Adipocyte (in vitro differentiated cells): ENCODE measurements at regions not wholly inside any gene's neighbourhood (a gene's known extent, or its start where the extent isn't known, plus 50 kb on each side); places are given as distances from the start of the nearest gene placed in this dataset.
"Not testable (repeated sequence)": the region's sequence is repeated elsewhere in the genome, so short reads cannot be mapped to it uniquely, and the experiment has no call there.

Source experiments
- DNase-seq: peaks from one replicate; pipeline ENCODE4 v3.0.0-alpha.2; 2015; ENCODE audit warnings: low read depth
- H3K27me3 ChIP-seq: replicated peaks from 2 replicates; pipeline ENCODE4 v1.7.0; 2013; ENCODE audit warnings: mild to moderate bottlenecking, low read length, moderate library complexity; ENCODE audit not compliant: control insufficient read depth, insufficient read depth
- H3K36me3 ChIP-seq: 2 replicates; pipeline ENCODE4 v1.7.0; 2013; ENCODE audit warnings: low read length, mild to moderate bottlenecking, moderate library complexity; ENCODE audit not compliant: control insufficient read depth, insufficient read depth, severe bottlenecking
- H3K4me1 ChIP-seq: 2 replicates; pipeline ENCODE4 v1.7.0; 2013; ENCODE audit warnings: mild to moderate bottlenecking, low read length, moderate library complexity; ENCODE audit not compliant: control insufficient read depth, insufficient read depth
- H3K4me3 ChIP-seq: 2 replicates; pipeline ENCODE4 v1.7.0; 2013; ENCODE audit warnings: mild to moderate bottlenecking, low read length, moderate library complexity
- H3K9ac ChIP-seq: 2 replicates; pipeline ENCODE4 v1.7.0; 2013; ENCODE audit warnings: mild to moderate bottlenecking, low read length, moderate library complexity
- H3K9me3 ChIP-seq: 2 replicates; pipeline ENCODE4 v1.7.0; 2013; ENCODE audit warnings: mild to moderate bottlenecking, low read length, moderate library complexity; ENCODE audit not compliant: control insufficient read depth

DNA sequence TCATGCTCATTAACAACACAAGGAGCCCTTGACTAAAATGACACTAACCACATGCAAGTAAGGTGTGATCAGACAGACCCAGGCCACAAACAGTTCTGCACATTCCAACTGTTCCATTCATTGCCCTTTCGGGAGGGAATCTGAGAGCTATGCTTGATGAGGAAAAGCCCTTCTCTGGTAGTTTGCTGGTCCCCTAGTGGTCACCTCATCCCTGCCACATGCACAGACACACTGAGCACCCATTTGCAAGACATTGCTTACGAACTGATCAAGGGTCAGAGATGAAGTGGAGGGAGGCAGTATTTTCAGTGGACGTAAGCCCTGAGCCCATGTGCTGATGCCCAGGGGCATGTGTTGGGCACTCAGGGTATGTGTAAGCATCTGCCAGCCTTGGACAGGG is 220.9 kb downstream of the VAPA start:
- not testable (repeated sequence) for H3K27me3 ChIP-seq, H3K36me3 ChIP-seq, H3K9me3 ChIP-seq, DNase-seq, H3K9ac ChIP-seq, H3K4me3 ChIP-seq
- H3K4me1 ChIP-seq = peaks cover 24% of the 10 kb centered on the region

DNA sequence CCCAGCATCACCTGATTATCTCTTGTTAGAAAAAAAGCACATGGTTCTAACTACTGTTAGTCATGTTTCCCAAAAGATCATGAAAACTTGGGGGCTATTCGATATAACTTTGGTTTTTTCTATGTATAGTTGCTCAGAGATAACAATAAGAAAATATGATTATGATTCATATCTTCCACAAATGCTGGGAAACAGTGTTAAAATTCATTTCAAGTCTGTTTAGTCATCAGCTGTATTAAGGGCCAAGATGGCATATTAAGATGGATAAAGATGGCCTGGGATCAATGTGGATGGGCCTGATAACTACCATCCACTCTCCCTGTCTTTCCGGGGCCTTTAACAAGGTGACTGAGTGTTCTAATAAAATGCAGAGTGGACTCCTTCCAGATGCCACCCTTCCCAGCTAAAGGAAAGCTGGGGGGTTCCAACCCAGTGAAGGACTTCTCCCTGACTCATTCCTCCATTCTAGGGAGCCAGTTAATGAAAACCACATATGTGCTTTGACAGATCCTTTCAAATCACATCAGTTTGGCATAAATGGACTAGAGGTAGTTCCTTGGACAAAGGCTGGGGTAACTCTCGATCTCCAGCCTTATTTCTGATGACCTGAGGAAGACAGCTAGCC is 221.6 kb downstream of the VAPA start:
- Histone ChIP-seq H3K27me3 (no peaks in the 10 kb centered on the region), H3K4me1 (peaks cover 31% of the 10 kb centered on the region), H3K9me3 (no peaks in the 10 kb centered on the region), H3K9ac (no peak overlapping the region), H3K36me3 (no peaks in the 10 kb centered on the region), H3K4me3 (no peak overlapping the region)
- no peak for DNase-seq

DNA sequence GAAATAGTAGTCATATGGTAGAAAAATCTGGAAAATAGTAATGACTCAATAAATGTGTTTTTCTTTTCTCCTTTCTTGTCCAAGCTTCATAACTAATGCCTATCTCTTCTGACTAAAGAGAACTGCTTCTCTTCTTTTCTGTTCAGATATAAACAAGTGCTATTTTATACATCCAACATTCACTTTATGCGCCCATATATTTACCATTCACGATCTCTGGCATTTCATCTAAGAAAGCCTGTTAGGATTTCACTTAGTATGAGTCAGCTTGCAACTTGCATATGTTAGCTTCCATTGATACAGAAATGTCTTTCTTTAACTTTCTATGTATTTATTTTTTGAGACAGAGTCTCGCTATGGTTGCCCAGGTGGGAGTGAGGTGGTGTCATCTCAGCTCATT is 224.9 kb downstream of the VAPA start:
- Histone ChIP-seq H3K9me3 (no peaks in the 10 kb centered on the region), H3K9ac (no peak overlapping the region), H3K36me3 (no peaks in the 10 kb centered on the region), H3K4me1 (peaks cover 55% of the 10 kb centered on the region), H3K4me3 (no peak overlapping the region), H3K27me3 (no peaks in the 10 kb centered on the region)
- no peak for DNase-seq

DNA sequence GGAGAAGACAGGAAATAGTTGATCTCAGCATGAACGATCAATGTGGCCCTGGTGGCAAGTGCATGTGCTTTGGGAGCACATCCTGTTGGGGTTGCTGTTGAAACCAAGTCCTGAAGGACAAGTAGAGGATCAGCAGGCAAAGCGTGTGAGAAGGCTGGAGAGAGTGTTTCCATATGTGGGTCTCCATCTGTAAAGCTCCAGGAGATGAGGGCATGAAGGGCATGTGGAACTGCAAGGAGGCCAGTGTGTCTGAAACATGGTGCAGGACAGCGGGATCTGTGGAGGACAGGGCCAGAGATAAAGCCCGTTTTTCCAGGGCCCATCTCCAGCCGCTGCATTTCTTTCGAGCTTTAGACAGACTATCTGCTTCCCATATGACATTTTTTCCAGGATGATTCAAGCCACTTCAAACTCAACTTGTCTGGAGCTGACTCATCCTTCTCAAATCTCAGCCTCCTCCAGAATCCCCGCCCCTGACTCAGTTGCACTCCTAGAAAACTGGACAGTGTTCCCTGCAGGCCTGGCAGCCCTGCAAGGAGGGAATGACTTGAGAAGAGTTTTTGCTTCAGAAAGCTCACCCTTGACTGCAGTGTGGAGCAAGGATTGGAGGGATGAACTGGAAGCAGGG is 226.1 kb downstream of the VAPA start:
- Histone ChIP-seq H3K4me1 (peaks cover 63% of the 10 kb centered on the region), H3K9ac (peak overlapping the region; percentile 88), H3K4me3 (peak overlapping the region; percentile 50), H3K27me3 (no peaks in the 10 kb centered on the region), H3K36me3 (no peaks in the 10 kb centered on the region), H3K9me3 (no peaks in the 10 kb centered on the region)
- DNase-seq = peak; percentile 76

DNA sequence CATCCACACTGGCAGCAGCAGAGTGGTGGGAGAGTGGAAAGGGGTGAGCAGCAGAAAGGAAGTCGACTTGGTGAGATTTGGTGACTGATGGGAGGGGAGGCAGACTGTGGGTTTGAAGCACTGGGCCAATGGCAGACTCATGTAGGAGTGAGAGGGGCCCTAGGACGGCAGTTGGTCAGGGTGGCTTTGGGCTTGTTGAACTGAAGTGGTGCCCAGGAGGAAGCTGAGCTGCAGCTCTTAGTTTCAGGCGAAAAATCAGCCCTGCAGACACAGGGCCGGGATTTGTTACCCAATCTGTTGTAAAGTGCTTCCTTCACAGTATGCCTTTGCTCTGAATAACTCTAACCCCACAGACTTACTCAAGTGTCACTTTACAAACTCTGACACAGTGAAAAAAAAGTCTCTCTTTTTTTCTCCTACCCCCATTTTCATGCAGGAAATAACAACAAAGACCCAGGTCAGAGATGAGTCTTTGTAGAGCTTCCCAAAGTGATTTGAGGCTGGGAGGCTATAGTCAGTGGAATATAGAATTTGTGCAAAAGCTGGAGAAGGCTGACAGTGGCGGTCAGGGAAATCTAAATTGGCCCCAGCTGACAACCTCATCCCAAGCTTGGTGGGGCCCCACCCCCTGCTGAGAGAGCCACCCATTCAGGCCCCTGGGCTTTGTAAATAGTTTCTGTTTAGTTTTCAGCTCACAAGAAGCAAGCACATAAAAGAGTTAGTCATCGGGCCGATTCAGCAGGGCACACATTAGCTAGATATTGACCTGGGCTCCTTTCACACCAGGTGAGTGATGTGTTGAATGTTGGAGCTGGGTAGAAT is 226.9 kb downstream of the VAPA start:
- Histone ChIP-seq H3K9ac (peak overlapping the region; percentile 88), H3K4me1 (peaks cover 57% of the 10 kb centered on the region), H3K4me3 (peak overlapping the region; percentile 53), H3K9me3 (no peaks in the 10 kb centered on the region), H3K27me3 (no peaks in the 10 kb centered on the region), H3K36me3 (no peaks in the 10 kb centered on the region)
- peak; percentile 69 for DNase-seq

DNA sequence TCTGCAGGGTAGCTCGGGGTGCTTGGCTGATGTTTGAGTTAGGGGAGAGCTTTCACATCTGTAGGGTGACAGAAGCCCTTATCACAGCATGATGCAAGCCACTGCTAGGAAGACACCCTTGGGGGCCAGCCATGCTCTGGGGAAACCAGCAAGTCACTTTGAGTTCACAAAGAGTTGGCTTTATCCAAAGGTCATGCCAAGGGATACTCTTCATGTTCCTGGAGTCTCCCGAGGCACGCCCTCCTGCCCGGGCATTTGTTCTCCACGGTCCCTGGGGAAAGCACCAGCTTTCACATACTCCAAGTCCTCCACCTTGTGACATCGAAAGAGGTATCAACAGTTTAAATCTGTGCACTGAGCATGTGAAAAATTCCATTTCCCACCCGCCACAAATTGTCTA is 227.7 kb downstream of the VAPA start:
- H3K4me3 ChIP-seq = peak overlapping the region; percentile 53
- no peaks in the 10 kb centered on the region for H3K9me3 ChIP-seq
- DNase-seq = no peak
- no peaks in the 10 kb centered on the region for H3K27me3 ChIP-seq
- H3K36me3 ChIP-seq = no peaks in the 10 kb centered on the region
- peaks cover 57% of the 10 kb centered on the region for H3K4me1 ChIP-seq
- peak overlapping the region; percentile 88 for H3K9ac ChIP-seq

DNA sequence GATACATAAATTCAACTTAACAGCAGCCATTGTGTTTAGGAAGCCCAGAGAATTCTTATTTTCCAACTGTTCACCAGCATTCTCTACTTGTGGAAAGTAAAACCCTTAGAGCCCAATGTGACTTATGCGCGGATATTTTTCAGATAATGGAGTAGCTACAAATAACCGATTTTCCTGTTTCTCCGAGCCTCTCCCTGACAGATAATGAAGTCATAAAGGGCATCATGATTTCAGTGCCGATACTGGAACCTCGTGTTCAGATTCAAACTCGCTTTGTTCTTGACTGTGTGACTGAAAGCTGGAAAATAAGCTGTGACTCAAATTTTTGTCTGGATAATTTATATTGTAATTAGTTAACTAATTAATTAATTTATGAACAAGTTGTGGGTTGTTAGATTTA is 228.2 kb downstream of the VAPA start:
- no peak for DNase-seq
- Histone ChIP-seq H3K27me3 (no peaks in the 10 kb centered on the region), H3K4me3 (peak overlapping the region; percentile 53), H3K36me3 (no peaks in the 10 kb centered on the region), H3K9ac (peak overlapping the region; percentile 88), H3K4me1 (peaks cover 57% of the 10 kb centered on the region), H3K9me3 (no peaks in the 10 kb centered on the region)

DNA sequence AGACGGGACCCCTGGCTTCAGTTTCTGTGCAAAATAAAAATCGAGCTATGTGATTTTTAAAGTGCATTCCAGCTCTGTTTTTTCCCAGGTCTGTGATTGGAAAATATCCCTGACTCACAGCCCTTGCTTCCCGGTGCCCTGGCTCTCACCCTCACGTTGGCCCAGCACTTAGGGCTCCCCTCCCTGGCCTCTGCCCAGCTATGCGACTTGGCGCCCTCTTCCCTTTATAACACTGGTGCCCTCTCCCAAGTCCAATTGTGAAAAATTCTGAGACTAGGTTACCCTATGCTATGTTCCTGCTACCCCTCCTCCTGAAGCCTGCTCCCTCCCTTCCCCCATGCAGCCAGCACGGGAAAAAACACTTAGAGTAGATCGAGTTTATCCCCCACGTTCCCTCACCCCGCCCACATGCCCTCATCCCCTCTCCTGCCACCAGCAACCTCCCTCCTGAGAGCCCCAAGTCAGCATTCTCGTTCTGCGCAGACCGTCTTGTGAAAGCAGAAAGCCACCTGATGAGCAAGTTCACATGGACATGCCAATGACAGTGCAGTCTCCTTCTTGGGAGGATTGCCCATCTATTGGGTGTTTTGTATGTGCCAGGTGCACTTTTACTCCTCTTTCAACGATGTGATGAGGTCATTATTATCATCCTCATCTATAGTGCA is 228.8 kb downstream of the VAPA start:
- H3K36me3 ChIP-seq = no peaks in the 10 kb centered on the region
- peaks cover 57% of the 10 kb centered on the region for H3K4me1 ChIP-seq
- H3K9me3 ChIP-seq = no peaks in the 10 kb centered on the region
- H3K9ac ChIP-seq = peak overlapping the region; percentile 88
- peak; percentile 40 for DNase-seq
- H3K27me3 ChIP-seq = no peaks in the 10 kb centered on the region
- H3K4me3 ChIP-seq = no peak overlapping the region

DNA sequence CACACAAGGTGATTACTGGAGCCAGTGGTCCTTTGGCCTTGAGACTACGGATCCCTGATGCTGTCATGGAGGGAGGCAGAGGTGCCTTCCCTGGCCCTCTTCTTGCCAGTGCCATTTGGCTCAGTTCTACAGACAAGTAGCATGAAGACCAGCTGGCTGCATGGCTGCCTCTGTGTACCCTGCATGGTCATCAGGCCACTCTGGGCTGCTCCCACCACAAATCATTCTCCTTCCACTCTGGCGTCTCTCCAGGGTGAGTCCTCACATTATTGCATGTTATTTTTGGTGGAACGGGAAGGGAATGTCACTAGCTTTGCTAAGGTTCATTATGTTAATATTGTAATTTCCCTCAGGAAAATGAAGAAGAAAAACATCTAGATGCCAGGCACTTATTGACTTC is 229.8 kb downstream of the VAPA start:
- Histone ChIP-seq H3K9me3 (no peaks in the 10 kb centered on the region), H3K4me1 (peaks cover 54% of the 10 kb centered on the region), H3K9ac (peak overlapping the region; percentile 68), H3K4me3 (no peak overlapping the region), H3K27me3 (no peaks in the 10 kb centered on the region), H3K36me3 (no peaks in the 10 kb centered on the region)
- DNase-seq = no peak

DNA sequence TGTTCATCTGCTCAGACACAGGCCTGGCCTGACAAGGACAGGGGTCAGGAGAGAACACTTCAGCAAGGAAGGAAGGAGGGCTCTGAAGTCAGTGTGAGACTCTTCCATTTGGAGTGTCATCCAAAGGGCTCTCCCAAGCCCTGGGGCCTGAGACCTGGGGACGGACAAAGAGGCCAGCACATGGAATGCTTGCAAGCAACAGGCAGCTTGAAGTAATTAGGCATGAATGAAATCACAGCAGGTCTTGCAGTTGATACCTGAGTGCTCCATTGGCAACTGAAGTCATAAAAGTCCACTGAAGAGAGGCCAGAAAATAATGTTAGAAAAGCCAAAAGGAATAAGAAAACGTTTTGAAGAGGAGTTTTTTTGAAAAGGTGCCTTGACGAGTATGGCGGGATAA is 231.7 kb downstream of the VAPA start:
- no peak overlapping the region for H3K9ac ChIP-seq
- no peak overlapping the region for H3K4me3 ChIP-seq
- peaks cover 36% of the 10 kb centered on the region for H3K4me1 ChIP-seq
- no peaks in the 10 kb centered on the region for H3K9me3 ChIP-seq
- no peaks in the 10 kb centered on the region for H3K27me3 ChIP-seq
- DNase-seq = no peak
- no peaks in the 10 kb centered on the region for H3K36me3 ChIP-seq

DNA sequence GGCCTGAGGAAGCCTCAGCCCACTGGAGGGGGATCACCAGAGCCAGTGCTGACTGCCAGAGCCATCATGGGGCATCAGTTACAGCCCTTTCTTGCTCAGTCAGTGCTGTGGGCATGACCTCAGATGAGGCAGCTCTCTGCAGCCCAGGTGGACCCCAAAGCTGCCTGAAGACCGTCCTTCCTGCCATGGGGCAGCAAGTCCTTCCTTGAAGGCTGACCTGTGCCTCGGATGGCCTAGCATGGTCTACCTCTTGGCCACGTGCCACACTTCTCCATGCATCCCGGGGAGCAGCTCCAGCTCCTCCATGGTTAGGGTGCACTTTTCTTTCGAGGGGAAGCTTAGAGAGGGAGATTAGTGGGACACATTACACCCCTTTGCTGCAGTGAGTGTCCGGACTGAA is 233.4 kb downstream of the VAPA start:
- H3K9ac ChIP-seq = no peak overlapping the region
- DNase-seq = no peak
- peaks cover 20% of the 10 kb centered on the region for H3K4me1 ChIP-seq
- no peaks in the 10 kb centered on the region for H3K9me3 ChIP-seq
- no peak overlapping the region for H3K4me3 ChIP-seq
- H3K27me3 ChIP-seq = no peaks in the 10 kb centered on the region
- H3K36me3 ChIP-seq = no peaks in the 10 kb centered on the region
